GM10266 (cell line): ENCODE measurements at regions not wholly inside any gene's neighbourhood (a gene's known extent, or its start where the extent isn't known, plus 50 kb on each side); places are given as distances from the start of the nearest gene placed in this dataset.
A peak's percentile ranks its signal among the peaks of the same experiment; 100 is the strongest.
"Not testable (repeated sequence)": the region's sequence is repeated elsewhere in the genome, so short reads cannot be mapped to it uniquely, and the experiment has no call there.

Source experiments
- DNase-seq: peaks from one replicate; pipeline ENCODE4 v3.0.0; 2012; ENCODE audit errors: extremely low spot score
- CTCF ChIP-seq: IDR thresholded peaks from 2 replicates; pipeline ENCODE4 v1.5.1; 2012; ENCODE audit warnings: mild to moderate bottlenecking, low read depth; ENCODE audit not compliant: control insufficient read depth, insufficient read depth; ENCODE audit errors: missing control alignments

- DNase-seq, result not testable (repeated sequence)
Observed at GRCh38 chr12:39699079-39699478, 79.5 kb upstream of the ABCD2 start.

- no peak for DNase-seq
- no peak for TF ChIP-seq CTCF
Observed at GRCh38 chr12:39697108-39697507, 77.5 kb upstream of the ABCD2 start.

GRCh38 chr12:39692258-39692853 is 72.8 kb upstream of the ABCD2 start:
- TF ChIP-seq CTCF, result peak; percentile 42
- no peak for DNase-seq

GRCh38 chr12:39685854-39686657 is 66.5 kb upstream of the ABCD2 start:
- TF ChIP-seq CTCF, result no peak
- no peak for DNase-seq

- DNase-seq, result no peak
- TF ChIP-seq CTCF, result no peak
Observed at GRCh38 chr12:39682689-39683477, 63.3 kb upstream of the ABCD2 start.

GRCh38 chr12:39675263-39675662 is 55.7 kb upstream of the ABCD2 start:
- no peak for DNase-seq
- no peak for TF ChIP-seq CTCF

- no peak for TF ChIP-seq CTCF
- DNase-seq, result no peak
Observed at GRCh38 chr12:39672976-39673375, 53.4 kb upstream of the ABCD2 start.
